ENCODE measurements at regions not wholly inside any gene's neighbourhood (a gene's known extent, or its start where the extent isn't known, plus 50 kb on each side); places are given as distances from the start of the nearest gene placed in this dataset.
"Not testable (repeated sequence)": the region's sequence is repeated elsewhere in the genome, so short reads cannot be mapped to it uniquely, and the experiment has no call there.

DNA sequence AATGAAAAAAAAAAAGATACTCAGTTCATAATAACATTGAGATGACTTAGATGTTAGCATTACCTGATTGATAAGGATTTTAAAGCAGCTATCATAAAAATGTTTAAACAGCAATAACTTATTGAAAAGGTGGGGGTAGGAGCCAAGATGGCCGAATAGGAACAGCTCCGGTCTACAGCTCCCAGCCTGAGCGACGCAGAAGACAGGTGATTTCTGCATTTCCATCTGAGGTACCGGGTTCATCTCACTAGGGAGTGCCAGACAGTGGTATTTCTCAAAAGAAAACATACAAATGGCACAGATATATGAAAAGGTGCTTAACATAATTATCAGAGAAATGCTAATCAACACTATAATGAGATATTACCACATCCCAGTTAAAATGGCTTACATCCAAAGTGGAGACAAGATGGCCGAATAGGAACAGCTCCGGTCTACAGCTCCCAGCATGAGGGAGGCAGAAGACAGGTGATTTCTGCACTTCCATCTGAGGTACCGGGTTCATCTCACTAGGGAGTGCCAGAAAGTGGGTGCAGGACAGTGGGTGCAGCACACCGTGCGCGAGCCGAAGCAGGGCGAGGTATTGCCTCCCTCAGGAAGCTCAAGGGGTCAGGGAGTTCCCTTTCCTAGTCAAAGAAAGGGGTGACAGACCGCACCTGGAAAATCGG lies 66.5 kb upstream of the FGF13 start:
- TF ChIP-seq GABPA (IDR thresholded peaks at IDR 0.05 in 1 of 2, conservative IDR thresholded peaks at IDR 0.05 in 1 of 2); NR2F2 (IDR thresholded peaks at IDR 0.05); TAF1 (conservative IDR thresholded peaks at IDR 0.05); YY1 (IDR thresholded peaks at IDR 0.05); RAD21 (IDR thresholded peaks at IDR 0.05); RXRA (IDR thresholded peaks at IDR 0.05); JUND (IDR thresholded peaks at IDR 0.05); SP1 (IDR thresholded peaks at IDR 0.05): not testable (repeated sequence)
- TF ChIP-seq, protein P1, sequence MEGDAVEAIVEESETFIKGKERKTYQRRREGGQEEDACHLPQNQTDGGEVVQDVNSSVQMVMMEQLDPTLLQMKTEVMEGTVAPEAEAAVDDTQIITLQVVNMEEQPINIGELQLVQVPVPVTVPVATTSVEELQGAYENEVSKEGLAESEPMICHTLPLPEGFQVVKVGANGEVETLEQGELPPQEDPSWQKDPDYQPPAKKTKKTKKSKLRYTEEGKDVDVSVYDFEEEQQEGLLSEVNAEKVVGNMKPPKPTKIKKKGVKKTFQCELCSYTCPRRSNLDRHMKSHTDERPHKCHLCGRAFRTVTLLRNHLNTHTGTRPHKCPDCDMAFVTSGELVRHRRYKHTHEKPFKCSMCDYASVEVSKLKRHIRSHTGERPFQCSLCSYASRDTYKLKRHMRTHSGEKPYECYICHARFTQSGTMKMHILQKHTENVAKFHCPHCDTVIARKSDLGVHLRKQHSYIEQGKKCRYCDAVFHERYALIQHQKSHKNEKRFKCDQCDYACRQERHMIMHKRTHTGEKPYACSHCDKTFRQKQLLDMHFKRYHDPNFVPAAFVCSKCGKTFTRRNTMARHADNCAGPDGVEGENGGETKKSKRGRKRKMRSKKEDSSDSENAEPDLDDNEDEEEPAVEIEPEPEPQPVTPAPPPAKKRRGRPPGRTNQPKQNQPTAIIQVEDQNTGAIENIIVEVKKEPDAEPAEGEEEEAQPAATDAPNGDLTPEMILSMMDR (IDR thresholded peaks at IDR 0.05; ENCODE audit: low read depth, low read length, missing input control) = not testable (repeated sequence)
- TF ChIP-seq, protein P2, sequence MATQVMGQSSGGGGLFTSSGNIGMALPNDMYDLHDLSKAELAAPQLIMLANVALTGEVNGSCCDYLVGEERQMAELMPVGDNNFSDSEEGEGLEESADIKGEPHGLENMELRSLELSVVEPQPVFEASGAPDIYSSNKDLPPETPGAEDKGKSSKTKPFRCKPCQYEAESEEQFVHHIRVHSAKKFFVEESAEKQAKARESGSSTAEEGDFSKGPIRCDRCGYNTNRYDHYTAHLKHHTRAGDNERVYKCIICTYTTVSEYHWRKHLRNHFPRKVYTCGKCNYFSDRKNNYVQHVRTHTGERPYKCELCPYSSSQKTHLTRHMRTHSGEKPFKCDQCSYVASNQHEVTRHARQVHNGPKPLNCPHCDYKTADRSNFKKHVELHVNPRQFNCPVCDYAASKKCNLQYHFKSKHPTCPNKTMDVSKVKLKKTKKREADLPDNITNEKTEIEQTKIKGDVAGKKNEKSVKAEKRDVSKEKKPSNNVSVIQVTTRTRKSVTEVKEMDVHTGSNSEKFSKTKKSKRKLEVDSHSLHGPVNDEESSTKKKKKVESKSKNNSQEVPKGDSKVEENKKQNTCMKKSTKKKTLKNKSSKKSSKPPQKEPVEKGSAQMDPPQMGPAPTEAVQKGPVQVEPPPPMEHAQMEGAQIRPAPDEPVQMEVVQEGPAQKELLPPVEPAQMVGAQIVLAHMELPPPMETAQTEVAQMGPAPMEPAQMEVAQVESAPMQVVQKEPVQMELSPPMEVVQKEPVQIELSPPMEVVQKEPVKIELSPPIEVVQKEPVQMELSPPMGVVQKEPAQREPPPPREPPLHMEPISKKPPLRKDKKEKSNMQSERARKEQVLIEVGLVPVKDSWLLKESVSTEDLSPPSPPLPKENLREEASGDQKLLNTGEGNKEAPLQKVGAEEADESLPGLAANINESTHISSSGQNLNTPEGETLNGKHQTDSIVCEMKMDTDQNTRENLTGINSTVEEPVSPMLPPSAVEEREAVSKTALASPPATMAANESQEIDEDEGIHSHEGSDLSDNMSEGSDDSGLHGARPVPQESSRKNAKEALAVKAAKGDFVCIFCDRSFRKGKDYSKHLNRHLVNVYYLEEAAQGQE (IDR thresholded peaks at IDR 0.05) = not testable (repeated sequence)
- TF ChIP-seq, protein P3, sequence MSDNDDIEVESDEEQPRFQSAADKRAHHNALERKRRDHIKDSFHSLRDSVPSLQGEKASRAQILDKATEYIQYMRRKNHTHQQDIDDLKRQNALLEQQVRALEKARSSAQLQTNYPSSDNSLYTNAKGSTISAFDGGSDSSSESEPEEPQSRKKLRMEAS (IDR thresholded peaks at IDR 0.05) = not testable (repeated sequence)
- TF ChIP-seq, protein P4, sequence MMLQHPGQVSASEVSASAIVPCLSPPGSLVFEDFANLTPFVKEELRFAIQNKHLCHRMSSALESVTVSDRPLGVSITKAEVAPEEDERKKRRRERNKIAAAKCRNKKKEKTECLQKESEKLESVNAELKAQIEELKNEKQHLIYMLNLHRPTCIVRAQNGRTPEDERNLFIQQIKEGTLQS (IDR thresholded peaks at IDR 0.05) = not testable (repeated sequence)
- TF ChIP-seq, protein P5, sequence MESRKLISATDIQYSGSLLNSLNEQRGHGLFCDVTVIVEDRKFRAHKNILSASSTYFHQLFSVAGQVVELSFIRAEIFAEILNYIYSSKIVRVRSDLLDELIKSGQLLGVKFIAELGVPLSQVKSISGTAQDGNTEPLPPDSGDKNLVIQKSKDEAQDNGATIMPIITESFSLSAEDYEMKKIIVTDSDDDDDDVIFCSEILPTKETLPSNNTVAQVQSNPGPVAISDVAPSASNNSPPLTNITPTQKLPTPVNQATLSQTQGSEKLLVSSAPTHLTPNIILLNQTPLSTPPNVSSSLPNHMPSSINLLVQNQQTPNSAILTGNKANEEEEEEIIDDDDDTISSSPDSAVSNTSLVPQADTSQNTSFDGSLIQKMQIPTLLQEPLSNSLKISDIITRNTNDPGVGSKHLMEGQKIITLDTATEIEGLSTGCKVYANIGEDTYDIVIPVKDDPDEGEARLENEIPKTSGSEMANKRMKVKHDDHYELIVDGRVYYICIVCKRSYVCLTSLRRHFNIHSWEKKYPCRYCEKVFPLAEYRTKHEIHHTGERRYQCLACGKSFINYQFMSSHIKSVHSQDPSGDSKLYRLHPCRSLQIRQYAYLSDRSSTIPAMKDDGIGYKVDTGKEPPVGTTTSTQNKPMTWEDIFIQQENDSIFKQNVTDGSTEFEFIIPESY (IDR thresholded peaks at IDR 0.05) = not testable (repeated sequence)
